Ovary (tissue), 7 donors: ENCODE measurements at regions not wholly inside any gene's neighbourhood (a gene's known extent, or its start where the extent isn't known, plus 50 kb on each side); places are given as distances from the start of the nearest gene placed in this dataset.

Source experiments
- DNase-seq, 5 donors: peaks; one replicate each; pipeline ENCODE4 v3.0.0-alpha.2; 2019 to 2020
- H3K27ac ChIP-seq, 2 donors: fragments of 200-600 bp; one replicate each; pipeline versions ENCODE4 v1.5.1 to v1.8.0; 2019 to 2022
- H3K27me3 ChIP-seq: fragments of 200-600 bp; one replicate; pipeline ENCODE4 v1.8.0; 2022
- H3K36me3 ChIP-seq: fragments of 200-600 bp; sonication (generic); one replicate; pipeline ENCODE4 v1.5.1; 2019
- H3K4me1 ChIP-seq: one replicate; pipeline ENCODE4 v1.8.1; 2013; ENCODE audit warnings: mild to moderate bottlenecking, moderate library complexity; ENCODE audit not compliant: insufficient read depth
- H3K4me3 ChIP-seq: fragments of 200-600 bp; sonication (generic); one replicate; pipeline ENCODE4 v1.5.1; 2017
- H3K9me3 ChIP-seq, 2 donors: fragments of 200-600 bp in 1 of 2; sonication (generic) in 1 of 2; one replicate each; pipeline versions ENCODE4 v1.5.1 to v1.8.1; 2013 to 2019; ENCODE audit warnings: mild to moderate bottlenecking in 1 of 2, moderate library complexity in 1 of 2
- EP300 ChIP-seq: sonication (generic); formaldehyde crosslinking; IDR thresholded peaks from one replicate; pipeline ENCODE4 v1.6.1; 2017; ENCODE audit warnings: antibody characterized with exemption
- POLR2A ChIP-seq: fragments of 450-650 bp; IDR thresholded peaks from one replicate; pipeline ENCODE4 v1.6.1; 2017; ENCODE audit warnings: antibody characterized with exemption, mild to moderate bottlenecking, moderate library complexity
- WGBS, 3 donors: extraction: QIAGEN DNeasy Blood & Tissue Kit in 1 of 3; methylation state at CpG; one replicate each; pipeline versions ENCODE4 v1.1.5 to v1.1.7; 2013 to 2017; 5-methylcytosine and 5-hydroxymethylcytosine counted together
- intact Hi-C, 4 donors: fragments of 100-400 bp; cut with DNase I; formaldehyde crosslinking; loops; one replicate each; pipeline versions ENCODE4 v1.11.0 to v1.15.1; 2022 to 2023
- TF ChIP-seq, protein P1 (sequence below), 3 donors: fragments of 450-650 bp in 2 of 3; fragments of 200-600 bp in 1 of 3; IDR thresholded peaks; one replicate each; pipeline versions ENCODE4 v1.5.1 to v1.8.0; 2016 to 2022; ENCODE audit warnings: antibody characterized with exemption in 3 of 3, mild to moderate bottlenecking in 1 of 3
- donor health status: DM: no; HTN: no; CAD: no; lungs with moderate emphysema.
- donor health status: DM: no; HTN: no; CAD: no.
- donor health status: Bipolar disorder and iron deficiency.
- donor health status: DM: no; HTN: no; CAD: no.
- donor health status: DM: yes; HTN: yes; CAD: no.

DNA sequence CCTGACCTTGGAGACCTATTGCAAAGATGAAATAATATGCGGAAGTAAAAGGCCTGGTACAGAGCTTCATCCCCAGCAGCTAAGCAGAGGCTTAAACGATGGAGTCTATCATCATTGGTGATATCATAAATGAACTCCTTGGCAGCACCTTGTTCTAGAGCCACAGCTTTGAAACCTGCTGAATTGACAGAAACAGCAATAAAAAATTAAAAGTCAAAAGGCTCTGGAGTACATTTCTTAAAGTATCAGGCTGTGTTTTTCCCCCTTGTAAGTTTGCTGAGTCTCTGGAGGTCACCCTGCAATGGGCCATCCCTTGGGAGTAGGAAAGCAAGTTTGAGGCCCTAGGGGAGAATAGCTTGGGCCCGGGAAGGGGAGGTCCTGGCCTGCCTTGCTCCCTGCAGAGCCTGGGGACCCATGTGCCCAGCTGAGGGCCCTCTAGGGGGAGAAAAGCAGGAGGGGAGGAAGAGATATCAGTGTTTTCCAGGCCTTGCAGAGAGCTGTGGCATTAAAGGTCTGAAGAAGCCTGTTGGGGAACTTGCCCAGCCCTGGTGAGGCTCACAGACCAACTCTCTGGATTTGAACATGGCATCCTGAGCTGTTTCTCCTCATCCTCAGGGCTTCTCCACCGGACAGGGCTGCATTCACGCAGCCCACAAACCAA is 416.1 kb downstream of the ZNF536 start:
- DNase-seq = no peak
- Histone ChIP-seq H3K9me3 (no peaks in the 10 kb centered on the region), H3K4me1 (no peaks in the 10 kb centered on the region), H3K36me3 (no peaks in the 10 kb centered on the region), H3K4me3 (no peak overlapping the region), H3K27ac (no peak overlapping the region), H3K27me3 (no peaks in the 10 kb centered on the region)
- TF ChIP-seq, protein P1, sequence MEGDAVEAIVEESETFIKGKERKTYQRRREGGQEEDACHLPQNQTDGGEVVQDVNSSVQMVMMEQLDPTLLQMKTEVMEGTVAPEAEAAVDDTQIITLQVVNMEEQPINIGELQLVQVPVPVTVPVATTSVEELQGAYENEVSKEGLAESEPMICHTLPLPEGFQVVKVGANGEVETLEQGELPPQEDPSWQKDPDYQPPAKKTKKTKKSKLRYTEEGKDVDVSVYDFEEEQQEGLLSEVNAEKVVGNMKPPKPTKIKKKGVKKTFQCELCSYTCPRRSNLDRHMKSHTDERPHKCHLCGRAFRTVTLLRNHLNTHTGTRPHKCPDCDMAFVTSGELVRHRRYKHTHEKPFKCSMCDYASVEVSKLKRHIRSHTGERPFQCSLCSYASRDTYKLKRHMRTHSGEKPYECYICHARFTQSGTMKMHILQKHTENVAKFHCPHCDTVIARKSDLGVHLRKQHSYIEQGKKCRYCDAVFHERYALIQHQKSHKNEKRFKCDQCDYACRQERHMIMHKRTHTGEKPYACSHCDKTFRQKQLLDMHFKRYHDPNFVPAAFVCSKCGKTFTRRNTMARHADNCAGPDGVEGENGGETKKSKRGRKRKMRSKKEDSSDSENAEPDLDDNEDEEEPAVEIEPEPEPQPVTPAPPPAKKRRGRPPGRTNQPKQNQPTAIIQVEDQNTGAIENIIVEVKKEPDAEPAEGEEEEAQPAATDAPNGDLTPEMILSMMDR (IDR thresholded peaks at IDR 0.05) = no peak
- TF ChIP-seq EP300 (no peak), POLR2A (no peak)
- intact Hi-C loops = loop anchor here in 2 of 4 donors (5.0 to 10.0 kb wide), 2 partner anchors 1254 to 1437 kb away; no protein-coding TSS in a partner anchor
- 86 to 89% (median 88%) methylated on average over 5 of the region's 5 CpGs for WGBS, 3 donors

DNA sequence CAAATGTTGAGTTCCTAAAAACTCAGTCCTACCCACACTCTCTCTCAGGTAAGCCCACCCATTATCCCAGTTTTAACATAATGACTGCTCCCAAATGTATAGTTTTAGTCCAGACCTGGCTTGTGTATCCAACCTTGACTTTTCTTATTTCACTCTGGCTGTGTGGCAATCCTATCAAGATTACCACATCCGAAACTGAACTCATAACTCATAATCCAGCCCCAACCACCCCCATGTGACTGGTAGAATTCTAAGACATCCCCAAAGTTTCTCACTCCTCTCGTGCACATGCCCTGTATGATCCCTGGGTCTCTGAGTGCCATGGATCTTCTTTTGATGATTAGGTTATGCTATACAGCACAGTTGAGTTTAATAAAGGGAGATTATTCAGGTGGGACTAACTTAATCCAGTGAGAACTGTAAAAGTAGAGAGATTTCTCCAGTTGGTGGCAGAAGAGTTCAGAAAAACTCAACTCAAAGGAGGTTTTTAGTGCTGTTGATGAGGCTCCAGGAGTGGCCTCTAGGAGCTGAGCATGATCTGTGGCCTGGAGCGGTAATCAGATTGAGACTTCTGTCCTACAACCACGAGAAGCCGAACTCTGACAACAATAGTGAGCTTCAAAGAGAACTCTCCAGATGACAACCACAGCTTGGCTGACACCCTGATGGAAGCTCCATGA is 413.4 kb downstream of the ZNF536 start:
- Histone ChIP-seq H3K36me3 (no peaks in the 10 kb centered on the region), H3K4me1 (no peaks in the 10 kb centered on the region), H3K4me3 (no peak overlapping the region), H3K9me3 (no peaks in the 10 kb centered on the region), H3K27me3 (no peaks in the 10 kb centered on the region), H3K27ac (no peak overlapping the region)
- WGBS, 3 donors = 66 to 71% (median 70%) methylated on average over 5 of the region's 5 CpGs
- intact Hi-C loops = loop anchor here in 2 of 4 donors (5.0 to 10.0 kb wide), 2 partner anchors 1257 to 1439 kb away; no protein-coding TSS in a partner anchor
- TF ChIP-seq POLR2A (no peak), EP300 (no peak)
- TF ChIP-seq, protein P1 (IDR thresholded peaks at IDR 0.05) = no peak
- no peak for DNase-seq

DNA sequence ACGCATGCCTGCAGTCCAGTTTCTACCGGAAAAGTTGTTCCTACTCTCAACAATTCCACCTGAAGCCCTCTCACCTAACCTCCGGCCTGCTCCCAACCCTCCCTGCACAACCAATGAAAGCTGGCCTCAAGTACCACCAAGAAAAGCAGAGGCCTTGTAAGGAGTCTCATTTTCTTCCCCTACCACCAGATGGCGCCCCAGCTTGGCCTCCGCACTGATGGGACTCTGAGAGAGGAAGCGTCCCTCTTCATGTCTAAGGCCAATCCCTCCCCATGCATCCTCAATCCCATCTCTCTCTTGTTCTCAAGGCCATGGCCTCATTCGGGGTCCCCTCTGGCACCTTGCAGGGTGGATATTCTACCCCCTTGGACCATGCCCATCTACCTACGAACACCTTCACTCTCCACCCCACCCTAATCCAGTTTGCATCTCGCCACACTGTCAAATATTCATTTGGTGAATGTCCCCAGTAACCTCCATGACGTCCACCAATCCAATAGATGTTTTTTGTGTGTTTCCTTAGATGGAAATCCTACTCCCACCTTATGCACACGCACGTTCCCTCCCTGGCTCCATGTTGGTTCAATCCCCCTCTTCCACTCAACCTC is 412.8 kb downstream of the ZNF536 start:
- WGBS, 3 donors = 73 to 76% (median 74%) methylated on average over 12 of the region's 12 CpGs
- TF ChIP-seq, protein P1 (IDR thresholded peaks at IDR 0.05) = peak in 1 of 3 donors; percentile 38
- no peak for TF ChIP-seq POLR2A
- TF ChIP-seq EP300 = no peak
- DNase-seq = peak; percentile 41 to 73 (median 63)
- intact Hi-C loops = loop anchor here in 2 of 4 donors (5.0 to 10.0 kb wide), 2 partner anchors 1257 to 1440 kb away; no protein-coding TSS in a partner anchor
- Histone ChIP-seq H3K4me1 (no peaks in the 10 kb centered on the region), H3K4me3 (no peak overlapping the region), H3K36me3 (no peaks in the 10 kb centered on the region), H3K27me3 (no peaks in the 10 kb centered on the region), H3K27ac (no peak overlapping the region), H3K9me3 (no peaks in the 10 kb centered on the region)

GRCh38 chr19:30783936-30784335 is 411.8 kb downstream of the ZNF536 start:
- intact Hi-C loops = loop anchor here in 2 of 4 donors (10.0 kb wide), 1 partner anchor 1441 kb away; no protein-coding TSS in a partner anchor
- no peaks in the 10 kb centered on the region for H3K9me3 ChIP-seq
- H3K27me3 ChIP-seq = no peaks in the 10 kb centered on the region
- TF ChIP-seq EP300 = no peak
- TF ChIP-seq POLR2A = no peak
- TF ChIP-seq, protein P1 (IDR thresholded peaks at IDR 0.05) = no peak
- no peak for DNase-seq
- no peaks in the 10 kb centered on the region for H3K4me1 ChIP-seq
- H3K4me3 ChIP-seq = no peak overlapping the region
- H3K27ac ChIP-seq = no peak overlapping the region
- WGBS, 3 donors = 87 to 94% (median 93%) methylated on average over 9 of the region's 9 CpGs
- H3K36me3 ChIP-seq = no peaks in the 10 kb centered on the region
